T-helper 1 cell (primary cell): ENCODE measurements at regions not wholly inside any gene's neighbourhood (a gene's known extent, or its start where the extent isn't known, plus 50 kb on each side); places are given as distances from the start of the nearest gene placed in this dataset.

Experiments used
- DNase-seq, 5 donors: peaks; one replicate each; pipeline ENCODE4 v3.0.0-alpha.2; 2012 to 2020

- DNase-seq, result no peak
Observed at GRCh38 chr17:72429066-72429638, 308.3 kb downstream of the SOX9 start.

- no peak for DNase-seq
Observed at GRCh38 chr17:72430611-72431432, 310.0 kb downstream of the SOX9 start.

GRCh38 chr17:72432143-72432621 is 311.4 kb downstream of the SOX9 start:
- no peak for DNase-seq

GRCh38 chr17:72432881-72433280 is 312.1 kb downstream of the SOX9 start:
- DNase-seq, result no peak

GRCh38 chr17:72433797-72434196 is 313.0 kb downstream of the SOX9 start:
- no peak for DNase-seq

GRCh38 chr17:72434581-72434980 is 313.8 kb downstream of the SOX9 start:
- no peak for DNase-seq

- no peak for DNase-seq
Observed at GRCh38 chr17:72434991-72435618, 314.3 kb downstream of the SOX9 start.

- no peak for DNase-seq
Observed at GRCh38 chr17:72438783-72439182, 318.0 kb downstream of the SOX9 start.

- no peak for DNase-seq
Observed at GRCh38 chr17:72439893-72440502, 319.2 kb downstream of the SOX9 start.

- DNase-seq, result no peak
Observed at GRCh38 chr17:72440961-72441360, 320.1 kb downstream of the SOX9 start.

- DNase-seq, result no peak
Observed at GRCh38 chr17:72441909-72442308, 321.1 kb downstream of the SOX9 start.

- no peak for DNase-seq
Observed at GRCh38 chr17:72444517-72445054, 323.8 kb downstream of the SOX9 start.

- no peak for DNase-seq
Observed at GRCh38 chr17:72445055-72445991, 324.5 kb downstream of the SOX9 start.

GRCh38 chr17:72446118-72446517 is 325.3 kb downstream of the SOX9 start:
- DNase-seq, result no peak

GRCh38 chr17:72446525-72447250 is 325.9 kb downstream of the SOX9 start:
- no peak for DNase-seq

- no peak for DNase-seq
Observed at GRCh38 chr17:72447251-72447640, 326.4 kb downstream of the SOX9 start.

GRCh38 chr17:72448019-72448418 is 327.2 kb downstream of the SOX9 start:
- DNase-seq, result no peak

- DNase-seq, result no peak
Observed at GRCh38 chr17:72452286-72453173, 331.7 kb downstream of the SOX9 start.

GRCh38 chr17:72454342-72454741 is 333.5 kb downstream of the SOX9 start:
- no peak for DNase-seq

- no peak for DNase-seq
Observed at GRCh38 chr17:72455562-72455961, 334.7 kb downstream of the SOX9 start.
